Panc1 (cell line): ENCODE measurements at regions not wholly inside any gene's neighbourhood (a gene's known extent, or its start where the extent isn't known, plus 50 kb on each side); places are given as distances from the start of the nearest gene placed in this dataset.
"Not testable (repeated sequence)": the region's sequence is repeated elsewhere in the genome, so short reads cannot be mapped to it uniquely, and the experiment has no call there.

Source experiments
- ATAC-seq: fragments of 200-7000 bp; cut with Tn5 transposase; 2 replicates; pipeline ENCODE4 v1.9.1; 2020; ENCODE audit warnings: mild to moderate bottlenecking, moderate library complexity
- BruUV-seq: library from RNA; stranded (reverse); fragments of 400-500 nt; replicated peaks from 2 replicates; lab custom pipeline; 2021; lab: Mats Ljungman, UMichigan
- CTCF ChIA-PET: fragments of 300-600 bp; sonication (Branson Sonifier 250); formaldehyde crosslinking; loops from one replicate; lab custom pipeline; 2022; ENCODE audit warnings: antibody characterized with exemption; lab: Charles Lee
- POLR2A ChIA-PET: fragments of 300-600 bp; sonication (Branson Sonifier 250); formaldehyde crosslinking; loops from one replicate; lab custom pipeline; 2022; ENCODE audit warnings: antibody characterized with exemption; lab: Charles Lee
- DNase-seq: peaks from one replicate; pipeline ENCODE4 v3.0.0-alpha.2; 2010; ENCODE audit warnings: low read depth, low spot score
- H3K27ac ChIP-seq: 2 replicates; pipeline ENCODE4 v1.5.1; 2011; ENCODE audit warnings: mild to moderate bottlenecking, low read length, inconsistent platforms
- H3K27me3 ChIP-seq: fragments of 200-500 bp; sonication (Bioruptor generic); 2 replicates; pipeline ENCODE4 v1.6.0; 2014; ENCODE audit warnings: low read length, inconsistent platforms; ENCODE audit not compliant: control insufficient read depth, insufficient read depth
- H3K36me3 ChIP-seq: fragments of 200-500 bp; sonication (Bioruptor generic); 2 replicates; pipeline ENCODE4 v1.5.1; 2014; ENCODE audit warnings: inconsistent platforms, mild to moderate bottlenecking, low read length, moderate library complexity; ENCODE audit not compliant: control insufficient read depth, insufficient read depth
- H3K4me1 ChIP-seq: 2 replicates; pipeline ENCODE4 v1.5.1; 2011; ENCODE audit warnings: inconsistent platforms, mild to moderate bottlenecking, low read length, moderate library complexity; ENCODE audit not compliant: control insufficient read depth, insufficient read depth
- H3K4me3 ChIP-seq, 2 experiments: 2 replicates each; pipeline ENCODE4 v1.5.1; 2011 to 2012; ENCODE audit warnings: low read depth in 2 of 2, low read length in 2 of 2, mild to moderate bottlenecking in 2 of 2, inconsistent platforms in 1 of 2, moderate library complexity in 1 of 2
- H3K9me3 ChIP-seq: fragments of 200-500 bp; sonication (Bioruptor generic); 2 replicates; pipeline ENCODE4 v1.5.1; 2014; ENCODE audit warnings: low read depth, mild to moderate bottlenecking, inconsistent platforms, low read length, moderate library complexity; ENCODE audit not compliant: control insufficient read depth, insufficient read depth
- CTCF ChIP-seq: fragments of 450-650 bp; IDR thresholded peaks from 2 replicates; pipeline ENCODE4 v1.5.1; 2017; ENCODE audit warnings: mild to moderate bottlenecking
- POLR2AphosphoS5 ChIP-seq: IDR thresholded peaks from 2 replicates; pipeline ENCODE4 v1.6.1; 2012; ENCODE audit warnings: mild to moderate bottlenecking, low read depth, low read length, moderate library complexity
- REST ChIP-seq, 2 experiments: IDR thresholded peaks; 2 replicates each; pipeline ENCODE4 v1.6.1; 2011 to 2012; ENCODE audit warnings: low read depth in 2 of 2, control low read depth in 1 of 2, low read length in 1 of 2, mild to moderate bottlenecking in 1 of 2, moderate library complexity in 1 of 2; ENCODE audit not compliant: insufficient read depth in 1 of 2
- SIN3A ChIP-seq: IDR thresholded peaks from 2 replicates; pipeline ENCODE4 v1.6.1; 2012; ENCODE audit warnings: low read depth, mild to moderate bottlenecking, low read length, moderate library complexity, borderline replicate concordance; ENCODE audit not compliant: insufficient read depth
- TCF7L2 ChIP-seq: IDR thresholded peaks from 2 replicates; pipeline ENCODE4 v1.6.1; 2011; ENCODE audit warnings: mild to moderate bottlenecking, low read depth, low read length, inconsistent platforms
- in situ Hi-C: cut with HindIII; loops from 2 replicates; pipeline ENCODE4 v1.10.0; 2016; ENCODE audit warnings: low sequenced_read_pairs, low pct_unique_long_range_greater_than_20kb
- intact Hi-C: fragments of 100-400 bp; cut with micrococcal nuclease; formaldehyde crosslinking; loops from one replicate; pipeline ENCODE4 v1.10.0; 2022; ENCODE audit not compliant: unreplicated experiment

DNA sequence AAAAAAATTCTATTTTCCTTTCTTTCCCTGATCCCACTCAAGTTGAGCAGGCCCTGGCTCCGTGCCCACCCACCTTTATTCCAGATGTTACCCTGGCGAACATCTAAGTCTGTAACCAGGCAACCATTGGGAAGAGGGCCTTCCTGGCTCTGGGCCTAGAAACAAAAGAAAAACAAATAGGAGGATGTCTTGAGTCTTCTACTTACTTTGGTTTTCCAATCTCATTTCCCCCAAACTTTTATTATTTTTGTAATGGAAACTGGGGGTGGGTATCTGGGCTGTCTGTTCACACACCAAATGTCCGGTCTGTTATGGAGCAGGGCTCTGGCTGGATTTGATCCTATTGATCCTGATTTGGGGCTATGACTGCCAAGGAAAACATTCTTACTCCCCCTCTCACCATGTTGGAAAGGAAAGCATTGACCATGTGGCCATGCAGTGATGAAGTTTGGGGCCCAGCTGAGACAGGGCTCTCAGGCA is 744.1 kb downstream of the DHX35 start:
- ChIA-PET CTCF (no interaction called here), POLR2A (no interaction called here)
- H3K36me3 ChIP-seq, result no peaks in the 10 kb centered on the region
- TF ChIP-seq TCF7L2 (no peak), SIN3A (no peak), POLR2AphosphoS5 (no peak), REST (IDR thresholded peaks at IDR 0.05; ENCODE audit: insufficient read depth in 1 of 2, low read depth in 2 of 2, low read length in 1 of 2) (no peak), CTCF (no peak)
- DNase-seq, result no peak
- H3K4me3 ChIP-seq, result no peak overlapping the region
- intact Hi-C loops, result no loop called here
- H3K9me3 ChIP-seq, result no peaks in the 10 kb centered on the region
- BruUV-seq, result no TSS peak
- no peaks in the 10 kb centered on the region for H3K4me1 ChIP-seq
- in situ Hi-C loops, result no loop called here
- H3K27me3 ChIP-seq, result no peaks in the 10 kb centered on the region
- ATAC-seq, result no peak
- no peak overlapping the region for H3K27ac ChIP-seq

GRCh38 chr20:39705032-39705431 is 742.9 kb downstream of the DHX35 start:
- intact Hi-C loops (no loop called here), in situ Hi-C loops (no loop called here)
- CTCF ChIA-PET, result no interaction called here
- Histone ChIP-seq H3K36me3 (no peaks in the 10 kb centered on the region), H3K9me3 (no peaks in the 10 kb centered on the region), H3K4me3 (no peak overlapping the region), H3K4me1 (no peaks in the 10 kb centered on the region), H3K27me3 (no peaks in the 10 kb centered on the region), H3K27ac (no peak overlapping the region)
- no TSS peak for BruUV-seq
- TF ChIP-seq POLR2AphosphoS5, result no peak
- TF ChIP-seq TCF7L2, result no peak
- TF ChIP-seq SIN3A, result no peak
- no peak for TF ChIP-seq REST (IDR thresholded peaks at IDR 0.05; ENCODE audit: insufficient read depth in 1 of 2, low read depth in 2 of 2, low read length in 1 of 2)
- no peak for TF ChIP-seq CTCF
- DNase-seq (no peak), ATAC-seq (no peak)
- POLR2A ChIA-PET, result no interaction called here

GRCh38 chr20:39703357-39703756 is 741.2 kb downstream of the DHX35 start:
- BruUV-seq, in situ Hi-C loops, H3K4me1 ChIP-seq, H3K27ac ChIP-seq, H3K36me3 ChIP-seq, POLR2A ChIA-PET, intact Hi-C loops, H3K9me3 ChIP-seq, CTCF ChIA-PET, H3K27me3 ChIP-seq, ATAC-seq, H3K4me3 ChIP-seq, DNase-seq: not testable (repeated sequence)
